Endothelial cell of umbilical vein (primary cell): ENCODE measurements at regions not wholly inside any gene's neighbourhood (a gene's known extent, or its start where the extent isn't known, plus 50 kb on each side); places are given as distances from the start of the nearest gene placed in this dataset.
"Not testable (repeated sequence)": the region's sequence is repeated elsewhere in the genome, so short reads cannot be mapped to it uniquely, and the experiment has no call there.

ENCODE experiments used
- CTCF ChIP-seq, 2 donors: IDR thresholded peaks; 1 replicate in 1 of 2; 2 replicates in 1 of 2; pipeline ENCODE4 v1.5.1; 2011; ENCODE audit warnings: low read length in 2 of 2, mild to moderate bottlenecking in 2 of 2, moderate library complexity in 2 of 2, control low read depth in 1 of 2, inconsistent platforms in 1 of 2, low read depth in 1 of 2; ENCODE audit not compliant: insufficient read depth in 1 of 2; ENCODE audit errors: extremely low read depth in 1 of 2
- POLR2A ChIP-seq: IDR thresholded peaks from 2 replicates; pipeline ENCODE4 v1.6.1; 2012; ENCODE audit warnings: low read depth, mild to moderate bottlenecking, control low read depth, low read length

DNA sequence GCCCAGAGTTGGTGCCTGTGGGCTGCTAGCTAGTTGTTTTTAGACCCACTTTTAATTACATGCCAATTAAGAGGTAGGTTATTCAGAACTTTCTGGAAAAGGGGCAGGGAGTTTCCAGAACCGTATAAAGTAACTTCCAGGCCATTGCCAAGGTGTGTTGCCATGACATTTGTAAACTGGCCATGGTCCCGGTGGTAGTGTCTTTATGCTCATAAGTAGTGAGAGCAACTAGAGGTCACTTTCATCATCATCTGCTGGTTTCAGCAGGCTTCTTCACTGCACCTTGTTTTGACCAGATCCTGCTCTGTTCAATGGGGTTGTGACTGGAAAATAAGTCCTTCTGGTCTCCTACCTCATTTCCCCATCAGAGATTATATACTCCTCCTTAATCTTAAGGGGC lies 207.0 kb downstream of the FAM72C start:
- not testable (repeated sequence) for TF ChIP-seq CTCF (IDR thresholded peaks at IDR 0.05; ENCODE audit: extremely low read depth in 1 of 2, insufficient read depth in 1 of 2, low read depth in 1 of 2, low read length in 2 of 2); POLR2A
